ENCODE measurements at regions not wholly inside any gene's neighbourhood (a gene's known extent, or its start where the extent isn't known, plus 50 kb on each side); places are given as distances from the start of the nearest gene placed in this dataset.

DNA sequence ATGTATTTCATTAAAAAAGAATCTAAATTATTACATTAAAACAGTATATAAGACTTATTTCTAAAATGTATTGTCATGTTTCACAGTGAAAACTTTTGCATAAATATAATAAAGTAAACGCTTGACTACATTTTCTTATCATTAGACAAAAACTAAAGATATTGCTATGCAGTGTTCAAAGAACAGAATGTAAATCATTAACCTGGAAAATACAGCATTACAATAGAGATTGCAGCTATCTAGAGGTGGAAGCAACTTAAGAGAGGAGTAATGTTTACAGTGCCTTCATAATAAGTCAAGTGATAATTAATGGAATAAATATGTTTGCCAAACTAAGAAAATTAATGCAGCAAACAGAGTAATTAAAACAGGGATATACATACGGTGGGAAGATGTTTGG is 940.9 kb downstream of the FSTL5 start:
- DNase-seq, result no peak

DNA sequence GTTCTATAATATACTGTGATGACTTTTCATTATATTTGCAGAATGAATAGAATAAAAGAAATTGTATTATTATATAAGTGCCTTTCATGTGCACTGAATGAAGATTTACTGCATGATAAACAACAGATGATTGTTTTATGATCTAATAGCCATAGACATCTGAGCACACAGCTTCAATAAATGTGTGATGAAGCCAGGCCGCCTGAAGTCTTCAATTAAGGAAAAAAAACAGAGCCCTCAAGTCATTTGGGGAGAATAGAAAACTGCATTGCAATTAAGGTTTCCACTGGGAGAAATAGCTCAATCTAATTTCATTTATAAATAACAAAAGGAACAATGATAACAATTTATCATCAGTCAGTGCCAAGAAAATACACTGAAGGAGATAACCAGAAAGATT is 955.2 kb downstream of the FSTL5 start:
- DNase-seq, result no peak

- DNase-seq, result no peak
Observed at GRCh38 chr4:161206528-161207080, 957.2 kb downstream of the FSTL5 start.

- no peak for DNase-seq
Observed at GRCh38 chr4:161203865-161204264, 959.9 kb downstream of the FSTL5 start.

- DNase-seq, result no peak
Observed at GRCh38 chr4:161197912-161198311, 965.9 kb downstream of the FSTL5 start.

DNA sequence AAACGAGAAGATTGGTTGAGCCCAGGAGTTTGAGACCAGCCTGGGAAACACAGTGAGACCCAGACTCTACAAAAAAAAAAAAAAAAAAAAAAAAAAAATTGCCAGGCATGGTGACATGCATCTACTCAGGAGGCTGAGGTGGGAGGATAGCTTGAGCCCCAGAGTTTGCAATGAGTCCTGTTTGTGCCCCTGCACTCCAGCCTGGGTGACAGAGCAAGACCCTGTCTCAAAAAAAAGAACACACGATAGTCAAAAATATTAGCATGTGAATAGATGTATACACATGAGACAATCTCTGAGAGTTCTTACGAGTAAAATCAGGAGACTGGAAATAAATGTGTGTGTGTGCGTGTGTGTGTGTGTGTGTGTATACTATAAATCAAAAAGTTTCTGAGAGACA is 966.3 kb downstream of the FSTL5 start:
- DNase-seq, result no peak

DNA sequence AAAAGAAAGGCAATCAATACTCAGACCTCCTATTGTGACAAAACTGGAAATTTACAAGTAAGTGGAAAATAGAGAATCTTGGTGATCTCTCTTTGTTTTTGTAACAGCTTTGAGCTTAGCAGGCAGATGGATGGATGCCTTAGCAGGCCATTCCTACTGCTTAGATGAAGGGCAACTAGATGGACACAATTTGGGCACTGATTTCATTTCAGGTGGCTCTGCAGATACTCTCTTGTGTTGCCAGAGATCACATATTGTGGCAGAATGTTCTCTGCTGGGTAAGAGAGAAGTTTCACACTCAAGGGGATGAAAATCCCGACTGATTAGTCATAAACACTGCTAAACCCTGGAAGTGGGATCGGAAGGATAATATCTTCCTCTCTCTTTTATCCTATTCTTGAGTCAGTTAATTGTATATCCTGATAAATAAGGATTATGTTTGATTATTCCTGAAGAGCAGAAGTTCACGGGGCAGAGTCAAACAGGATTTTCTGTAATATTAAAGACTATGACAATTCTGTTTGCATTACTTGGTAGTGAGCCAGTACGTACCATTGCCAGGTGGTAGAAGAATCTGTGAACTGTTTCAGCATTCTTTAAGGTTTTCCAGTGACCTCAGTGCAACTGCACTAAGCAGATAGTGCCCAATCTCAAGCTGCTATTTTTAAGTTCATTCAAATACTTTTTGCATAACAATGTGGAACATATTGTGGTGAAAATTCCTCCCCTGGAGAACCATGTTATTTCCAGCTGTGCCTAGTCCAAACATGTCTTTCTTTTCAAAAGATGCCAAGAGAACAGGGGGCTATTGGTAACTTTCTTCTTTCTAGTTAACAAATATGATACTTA is 974.3 kb downstream of the FSTL5 start:
- no peak for DNase-seq

DNA sequence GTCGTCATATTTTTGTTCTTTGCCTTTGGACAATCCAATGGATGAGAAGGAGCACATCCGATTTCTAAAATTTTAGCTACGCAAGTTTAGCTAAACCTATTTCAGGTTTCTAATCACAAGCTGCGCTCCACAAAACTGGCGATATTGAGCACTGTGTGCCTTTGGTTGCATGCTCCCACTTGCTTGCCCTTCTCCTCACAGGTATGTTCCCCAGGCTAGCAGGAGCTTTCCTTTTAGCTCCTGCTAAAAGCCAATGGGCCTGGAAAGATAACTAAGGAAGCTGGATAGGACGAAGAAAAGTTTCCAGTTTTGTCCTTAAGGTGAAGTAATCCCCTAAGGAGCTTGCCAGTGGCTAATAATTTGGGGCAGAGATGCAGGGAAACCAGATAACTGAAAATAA is 975.2 kb downstream of the FSTL5 start:
- no peak for DNase-seq

DNA sequence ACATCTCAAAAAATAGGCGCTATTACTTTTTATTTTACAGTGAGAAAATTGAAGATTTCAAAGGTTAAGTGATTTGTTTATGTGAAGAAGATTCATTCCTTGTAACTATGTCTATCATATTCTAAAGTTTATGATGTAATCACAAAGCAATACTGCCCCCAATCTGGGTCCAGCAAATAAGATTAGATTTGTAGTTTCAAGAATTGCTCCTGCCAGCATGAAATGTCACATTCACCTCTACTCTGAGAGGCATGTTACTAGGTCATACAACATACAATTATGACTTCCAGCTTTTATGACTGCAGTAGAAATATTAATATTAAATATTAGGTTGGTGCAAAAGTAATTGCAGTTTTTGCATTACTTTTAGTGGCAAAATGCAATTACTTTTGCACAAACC is 976.2 kb downstream of the FSTL5 start:
- DNase-seq, result no peak

DNA sequence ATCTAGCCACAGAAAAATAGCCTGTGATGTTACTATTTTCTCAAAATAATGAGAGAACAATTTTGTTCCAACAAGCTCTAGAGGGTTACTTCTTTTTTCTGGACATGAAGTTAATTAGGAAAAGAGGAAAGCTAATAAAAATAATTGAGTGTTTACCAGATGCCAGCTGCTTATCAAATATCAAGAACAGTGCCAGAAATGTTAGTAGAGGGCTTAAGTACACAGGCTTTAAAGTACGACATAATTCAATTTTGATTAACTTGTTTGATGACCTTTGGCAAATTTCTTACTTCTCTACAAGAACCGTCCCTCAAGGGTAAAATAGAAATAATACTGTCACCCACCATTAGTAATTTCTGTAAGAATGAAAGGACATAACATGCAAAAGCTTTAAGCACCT is 977.0 kb downstream of the FSTL5 start:
- no peak for DNase-seq

GRCh38 chr4:161186012-161186411 is 977.8 kb downstream of the FSTL5 start:
- no peak for DNase-seq

GRCh38 chr4:161183729-161184128 is 980.1 kb downstream of the FSTL5 start:
- no peak for DNase-seq

DNA sequence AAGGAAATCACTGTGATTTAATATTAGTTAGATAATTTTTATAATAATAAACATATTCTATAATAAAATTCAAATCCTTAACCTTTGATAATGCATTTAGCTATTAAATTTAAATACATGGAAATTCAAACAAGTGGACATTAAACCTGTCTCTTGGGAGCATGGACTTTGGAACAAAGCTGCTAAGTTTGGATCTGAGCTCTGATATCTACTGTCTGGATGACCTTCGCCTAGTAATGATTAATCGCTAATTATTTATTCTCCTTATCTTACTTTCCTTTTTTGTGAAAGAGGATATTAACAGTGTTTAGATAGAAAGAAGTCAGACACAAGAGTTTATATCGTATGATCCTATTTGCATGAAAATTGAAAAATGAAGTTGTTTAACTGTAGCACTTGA is 980.9 kb downstream of the FSTL5 start:
- no peak for DNase-seq

- no peak for DNase-seq
Observed at GRCh38 chr4:161178310-161178709, 985.5 kb downstream of the FSTL5 start.

DNA sequence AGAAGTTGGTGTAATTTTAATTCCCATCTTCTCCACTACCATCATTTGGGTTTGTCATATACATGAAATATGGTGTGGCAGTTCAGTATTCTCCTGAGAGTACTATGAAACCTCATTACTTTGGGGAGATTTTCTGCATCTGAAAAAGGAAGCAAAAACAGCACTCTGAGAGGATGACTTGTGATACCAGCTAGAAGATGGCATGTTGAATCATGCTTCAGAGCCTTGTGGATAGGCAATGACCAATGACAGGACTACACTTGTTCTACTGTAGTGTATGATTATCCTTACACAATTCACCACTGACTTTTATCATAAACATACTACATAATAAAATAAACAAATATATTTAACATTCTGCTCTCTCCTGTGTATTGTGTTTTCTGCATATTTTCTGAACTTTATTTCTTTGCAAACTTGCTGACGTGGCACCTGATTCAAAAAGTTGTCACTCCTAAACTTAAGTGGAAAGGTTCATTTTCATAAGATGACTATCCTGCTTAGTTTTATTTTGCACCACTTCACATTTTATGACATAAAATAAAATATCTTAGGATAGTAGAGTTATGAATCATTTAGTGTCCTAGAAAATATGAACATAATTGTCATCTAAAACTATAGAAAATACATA is 991.3 kb downstream of the FSTL5 start:
- DNase-seq, result no peak

- DNase-seq, result no peak
Observed at GRCh38 chr4:161167539-161167938, 996.3 kb downstream of the FSTL5 start.

- no peak for DNase-seq
Observed at GRCh38 chr4:161160718-161161117, 1003.1 kb downstream of the FSTL5 start.

DNA sequence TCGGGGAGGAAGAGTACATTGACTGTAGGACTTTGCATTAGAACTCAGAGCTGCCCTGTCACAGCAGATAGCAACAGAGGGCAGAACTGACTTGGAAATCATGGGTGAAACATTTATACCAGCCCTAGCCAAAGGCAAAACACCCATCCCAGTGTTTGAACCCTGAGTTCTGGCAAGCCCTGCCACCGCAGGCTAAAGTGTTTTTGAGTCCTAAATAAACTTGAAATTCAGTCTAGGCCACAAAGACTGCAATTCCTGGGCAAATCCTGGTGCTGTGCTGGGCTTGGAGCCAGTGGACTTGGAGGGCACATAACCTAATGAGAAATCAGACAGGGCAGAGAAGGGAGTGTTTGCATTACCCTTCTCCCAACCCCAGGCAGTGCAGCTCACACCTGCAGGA is 1015.7 kb downstream of the FSTL5 start:
- no peak for DNase-seq

- DNase-seq, result no peak
Observed at GRCh38 chr4:161143375-161143774, 1020.4 kb downstream of the FSTL5 start.

- DNase-seq, result no peak
Observed at GRCh38 chr4:161134795-161135194, 1029.0 kb downstream of the FSTL5 start.

- DNase-seq, result no peak
Observed at GRCh38 chr4:161133586-161134276, 1030.1 kb downstream of the FSTL5 start.

DNA sequence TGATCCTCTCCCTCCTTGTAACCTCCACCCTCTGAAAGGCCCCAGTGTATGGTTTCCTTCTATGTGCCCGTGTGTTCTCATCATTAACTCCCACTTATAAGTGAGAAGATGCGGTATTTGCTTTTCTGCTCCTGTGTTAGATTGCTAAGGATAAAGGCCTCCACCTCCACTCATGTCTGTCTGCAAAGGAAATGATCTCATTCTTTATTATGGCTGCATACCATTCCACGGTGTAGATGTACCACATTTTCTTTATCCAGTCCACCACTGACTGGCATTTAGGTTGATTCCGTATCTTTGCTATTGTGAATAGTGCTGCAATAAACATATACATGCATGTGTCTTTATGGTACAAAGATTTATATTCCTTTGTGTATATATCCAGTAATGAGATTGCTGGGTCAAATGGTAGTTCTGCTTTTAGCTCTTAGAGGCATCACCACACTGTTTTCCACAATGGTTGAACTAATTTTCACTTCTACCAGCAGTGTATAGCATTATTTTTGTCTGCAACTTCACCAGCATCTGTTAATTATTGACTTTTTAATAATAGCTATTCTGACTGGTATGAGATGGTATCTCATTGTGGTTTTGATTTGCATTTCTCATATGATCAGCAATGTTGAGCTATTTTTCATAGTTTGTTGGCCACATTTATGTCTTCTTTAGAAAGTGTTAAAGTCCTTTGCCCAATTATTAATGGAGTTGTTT is 1030.9 kb downstream of the FSTL5 start:
- DNase-seq, result no peak

- no peak for DNase-seq
Observed at GRCh38 chr4:161121451-161121850, 1042.3 kb downstream of the FSTL5 start.
